ENCODE measurements at regions not wholly inside any gene's neighbourhood (a gene's known extent, or its start where the extent isn't known, plus 50 kb on each side); places are given as distances from the start of the nearest gene placed in this dataset.

DNA sequence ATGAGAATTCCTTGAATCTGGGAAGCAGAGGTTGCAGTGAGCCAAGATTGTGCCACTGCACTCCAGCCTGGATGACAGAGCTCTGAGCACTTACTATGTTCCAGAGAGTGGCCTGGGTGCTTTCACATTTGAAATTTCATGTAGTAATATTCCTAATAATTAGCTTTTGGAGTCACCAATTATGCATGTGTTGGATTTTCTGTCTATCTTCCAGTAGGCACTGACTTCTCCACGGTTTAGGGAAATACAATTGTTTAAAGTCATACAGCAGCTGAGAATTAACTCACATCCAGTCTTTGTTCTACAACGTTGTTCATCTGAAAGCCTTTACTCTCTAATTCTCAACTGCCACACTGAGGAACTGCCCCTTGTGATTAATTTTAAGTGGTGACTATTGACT, 150.2 kb downstream of the CSNK2A3 start:
- no peak for TF ChIP-seq RARB (CRISPR knock-in tag; IDR thresholded peaks at IDR 0.05)
- TF ChIP-seq TCF4 (CRISPR knock-in tag; IDR thresholded peaks at IDR 0.05; ENCODE audit: borderline replicate concordance) = no peak
- no peak for TF ChIP-seq TOX (CRISPR knock-in tag; IDR thresholded peaks at IDR 0.05; ENCODE audit: borderline replicate concordance)
- no peak for TF ChIP-seq CREB5 (CRISPR knock-in tag; IDR thresholded peaks at IDR 0.05; ENCODE audit: low read depth)
- TF ChIP-seq ZFP3 (CRISPR knock-in tag; IDR thresholded peaks at IDR 0.05) = no peak
- no peak for TF ChIP-seq ZNF8 (CRISPR knock-in tag; IDR thresholded peaks at IDR 0.05)
- no peak for TF ChIP-seq SNAI2 (CRISPR knock-in tag; IDR thresholded peaks at IDR 0.05)
- TF ChIP-seq TSHZ2 (CRISPR knock-in tag; IDR thresholded peaks at IDR 0.05) = no peak
- TF ChIP-seq ZNF70 (CRISPR knock-in tag; IDR thresholded peaks at IDR 0.05) = no peak
- no peak for TF ChIP-seq ARNTL (CRISPR knock-in tag; IDR thresholded peaks at IDR 0.05; ENCODE audit: borderline replicate concordance, low read depth)
- TF ChIP-seq PATZ1 (CRISPR knock-in tag; IDR thresholded peaks at IDR 0.05; ENCODE audit: borderline replicate concordance) = no peak

Measured in SK-N-SH treated with all-trans-retinoic acid at 6 μM for 48 hours (cell line).